ENCODE measurements at regions not wholly inside any gene's neighbourhood (a gene's known extent, or its start where the extent isn't known, plus 50 kb on each side); places are given as distances from the start of the nearest gene placed in this dataset.

DNA sequence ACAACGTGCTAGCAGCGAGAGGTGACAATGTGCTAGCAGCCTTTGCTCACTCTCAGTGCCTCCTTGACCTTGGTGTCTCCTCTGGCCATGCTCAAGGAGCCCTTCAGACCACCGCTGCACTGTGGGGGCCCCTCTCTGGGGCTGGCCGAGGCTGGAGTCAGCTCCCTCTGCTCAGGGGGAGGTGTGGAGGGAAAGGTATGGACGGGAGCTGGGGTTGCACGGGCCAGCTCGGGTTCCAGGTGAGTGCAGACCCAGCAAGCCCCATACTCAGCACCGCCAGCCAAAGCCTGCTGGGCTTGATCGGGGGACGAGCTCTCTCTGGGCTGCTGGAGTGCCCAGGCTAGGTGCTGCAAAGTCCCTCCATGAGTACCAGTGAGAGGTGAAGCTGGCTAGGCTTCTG is 180.2 kb downstream of the TRIM36 start:
- no peaks in the 10 kb centered on the region for H3K9me3 ChIP-seq
- H3K36me3 ChIP-seq = no peaks in the 10 kb centered on the region
- intact Hi-C loops (cut with DNase I) = no loop called here
- no peaks in the 10 kb centered on the region for H3K27me3 ChIP-seq
- TF ChIP-seq POLR2A (IDR thresholded peaks at IDR 0.05; ENCODE audit: low read depth) (no peak), EP300 (IDR thresholded peaks at IDR 0.05) (no peak), POLR2AphosphoS5 (IDR thresholded peaks at IDR 0.05) (no peak)
- TF ChIP-seq, protein P1, sequence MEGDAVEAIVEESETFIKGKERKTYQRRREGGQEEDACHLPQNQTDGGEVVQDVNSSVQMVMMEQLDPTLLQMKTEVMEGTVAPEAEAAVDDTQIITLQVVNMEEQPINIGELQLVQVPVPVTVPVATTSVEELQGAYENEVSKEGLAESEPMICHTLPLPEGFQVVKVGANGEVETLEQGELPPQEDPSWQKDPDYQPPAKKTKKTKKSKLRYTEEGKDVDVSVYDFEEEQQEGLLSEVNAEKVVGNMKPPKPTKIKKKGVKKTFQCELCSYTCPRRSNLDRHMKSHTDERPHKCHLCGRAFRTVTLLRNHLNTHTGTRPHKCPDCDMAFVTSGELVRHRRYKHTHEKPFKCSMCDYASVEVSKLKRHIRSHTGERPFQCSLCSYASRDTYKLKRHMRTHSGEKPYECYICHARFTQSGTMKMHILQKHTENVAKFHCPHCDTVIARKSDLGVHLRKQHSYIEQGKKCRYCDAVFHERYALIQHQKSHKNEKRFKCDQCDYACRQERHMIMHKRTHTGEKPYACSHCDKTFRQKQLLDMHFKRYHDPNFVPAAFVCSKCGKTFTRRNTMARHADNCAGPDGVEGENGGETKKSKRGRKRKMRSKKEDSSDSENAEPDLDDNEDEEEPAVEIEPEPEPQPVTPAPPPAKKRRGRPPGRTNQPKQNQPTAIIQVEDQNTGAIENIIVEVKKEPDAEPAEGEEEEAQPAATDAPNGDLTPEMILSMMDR (IDR thresholded peaks at IDR 0.05) = no peak
- no peak overlapping the region for H3K27ac ChIP-seq (replicated peaks in 1 of 4)
- no peak overlapping the region for H3K4me3 ChIP-seq
- no peak for DNase-seq (ENCODE audit: extremely low spot score)
- whole genome bisulfite sequencing = 81% methylated on average over 4 of the region's 10 CpGs
- no peaks in the 10 kb centered on the region for H3K4me1 ChIP-seq

DNA sequence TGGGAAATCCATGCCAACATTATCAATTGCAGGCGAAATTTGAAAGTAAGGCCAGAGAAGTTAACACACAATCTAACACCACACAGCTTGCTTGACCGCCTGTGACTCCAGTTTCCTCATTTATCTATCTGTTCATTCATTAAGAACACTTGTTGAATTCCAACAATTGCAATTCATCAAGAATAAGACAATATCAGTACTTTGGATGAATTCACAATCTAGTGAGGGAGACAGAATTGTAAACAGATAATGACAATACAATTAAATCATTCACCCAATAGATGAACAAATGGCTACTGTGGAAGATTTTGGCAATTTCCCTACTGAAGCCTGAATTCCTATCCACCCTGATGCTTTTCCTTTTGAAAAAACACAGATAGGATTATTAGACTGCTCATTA is 181.6 kb downstream of the TRIM36 start:
- Histone ChIP-seq H3K36me3 (no peaks in the 10 kb centered on the region), H3K27ac (replicated peaks in 1 of 4) (no peak overlapping the region), H3K4me3 (no peak overlapping the region), H3K4me1 (no peaks in the 10 kb centered on the region), H3K9me3 (no peaks in the 10 kb centered on the region), H3K27me3 (no peaks in the 10 kb centered on the region)
- intact Hi-C loops (cut with DNase I) = no loop called here
- TF ChIP-seq EP300 (IDR thresholded peaks at IDR 0.05) (no peak), POLR2A (IDR thresholded peaks at IDR 0.05; ENCODE audit: low read depth) (no peak), POLR2AphosphoS5 (IDR thresholded peaks at IDR 0.05) (no peak)
- TF ChIP-seq, protein P1 (IDR thresholded peaks at IDR 0.05) = no peak
- no peak for DNase-seq (ENCODE audit: extremely low spot score)
- whole genome bisulfite sequencing = 77% methylated on average over 2 of the region's 2 CpGs

DNA sequence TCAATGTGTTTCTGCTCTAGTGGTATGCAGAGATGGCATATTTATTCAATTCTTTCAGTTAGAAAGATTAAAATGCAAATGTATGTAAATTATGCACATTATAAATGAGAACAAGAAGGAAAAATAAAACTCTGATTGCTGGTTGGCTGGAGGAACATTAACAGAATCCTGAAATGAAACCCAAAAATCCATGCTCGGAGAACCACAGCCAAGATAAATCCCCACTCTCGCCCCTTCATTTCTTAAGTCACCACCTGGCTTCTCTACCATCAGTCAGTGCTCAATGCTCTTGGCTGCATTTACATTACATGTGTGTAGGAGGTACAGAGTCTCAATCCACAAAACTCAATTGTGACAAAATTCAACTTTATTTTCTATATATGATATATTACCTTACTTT is 184.9 kb downstream of the TRIM36 start:
- no peak for DNase-seq (ENCODE audit: extremely low spot score)
- TF ChIP-seq, protein P1 (IDR thresholded peaks at IDR 0.05) = no peak
- no peak for TF ChIP-seq POLR2A (IDR thresholded peaks at IDR 0.05; ENCODE audit: low read depth)
- no peak for TF ChIP-seq EP300 (IDR thresholded peaks at IDR 0.05)
- no peak for TF ChIP-seq POLR2AphosphoS5 (IDR thresholded peaks at IDR 0.05)
- Histone ChIP-seq H3K4me1 (no peaks in the 10 kb centered on the region), H3K36me3 (no peaks in the 10 kb centered on the region), H3K27ac (replicated peaks in 1 of 4) (no peak overlapping the region), H3K9me3 (no peaks in the 10 kb centered on the region), H3K4me3 (no peak overlapping the region), H3K27me3 (no peaks in the 10 kb centered on the region)
- intact Hi-C loops (cut with DNase I) = no loop called here
- WGBS = 80% methylated on average over 2 of the region's 2 CpGs

DNA sequence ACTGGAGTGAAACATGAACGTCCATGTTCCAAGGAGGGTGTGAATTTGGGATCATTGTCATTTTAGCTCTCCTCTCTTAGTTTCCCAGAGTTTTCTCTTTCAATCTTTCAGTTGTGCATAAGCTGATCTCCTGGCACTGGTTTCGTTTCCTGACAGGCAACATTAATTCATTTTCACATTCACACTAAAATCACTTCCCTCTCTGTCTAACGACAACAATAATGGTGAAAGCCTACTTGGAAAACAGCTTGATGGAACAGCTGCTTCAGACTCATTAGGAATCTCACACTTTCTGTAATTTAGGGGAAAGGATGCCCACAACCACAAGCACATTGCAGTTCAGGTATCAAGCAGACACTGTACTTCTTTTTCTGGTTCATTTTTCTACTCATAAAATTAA is 188.6 kb downstream of the TRIM36 start:
- intact Hi-C loops (cut with DNase I) = no loop called here
- no peaks in the 10 kb centered on the region for H3K9me3 ChIP-seq
- no peaks in the 10 kb centered on the region for H3K27me3 ChIP-seq
- H3K4me1 ChIP-seq = no peaks in the 10 kb centered on the region
- no peak for TF ChIP-seq POLR2AphosphoS5 (IDR thresholded peaks at IDR 0.05)
- no peaks in the 10 kb centered on the region for H3K36me3 ChIP-seq
- H3K27ac ChIP-seq (replicated peaks in 1 of 4) = no peak overlapping the region
- H3K4me3 ChIP-seq = no peak overlapping the region
- DNase-seq (ENCODE audit: extremely low spot score) = no peak
- WGBS = 66% methylated on average over 3 of the region's 3 CpGs

DNA sequence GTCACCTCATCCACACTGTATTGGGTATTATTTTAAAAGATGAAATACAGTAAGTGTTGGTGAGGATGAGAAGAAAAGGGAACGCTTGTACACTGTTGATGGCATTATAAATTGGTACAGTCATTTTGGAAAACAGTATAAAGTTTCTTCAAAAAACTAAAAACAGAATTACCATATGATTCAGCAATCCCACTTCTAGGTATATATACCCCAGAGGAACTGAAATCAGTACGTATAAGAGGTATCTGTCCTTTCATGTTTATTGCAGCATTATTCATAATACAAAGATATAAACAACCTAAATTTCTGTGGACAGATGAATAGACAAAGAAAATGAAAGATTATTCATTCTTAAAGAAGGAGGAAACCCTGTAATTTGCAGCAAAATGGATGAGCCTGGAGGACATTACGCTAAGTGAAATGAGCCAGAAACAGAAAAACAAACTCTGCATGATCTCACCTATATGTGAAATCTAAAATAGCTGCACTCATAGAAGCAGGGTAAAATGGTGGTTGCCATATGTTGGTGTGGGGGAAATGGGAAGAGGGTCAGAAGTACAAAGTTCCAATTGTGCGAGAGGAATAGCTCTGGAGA is 191.6 kb downstream of the TRIM36 start:
- H3K27ac ChIP-seq (replicated peaks in 1 of 4) = no peak overlapping the region
- H3K9me3 ChIP-seq = no peaks in the 10 kb centered on the region
- no peaks in the 10 kb centered on the region for H3K4me1 ChIP-seq
- H3K4me3 ChIP-seq = no peak overlapping the region
- intact Hi-C loops (cut with DNase I) = no loop called here
- DNase-seq (ENCODE audit: extremely low spot score) = no peak
- no peak for TF ChIP-seq EP300 (IDR thresholded peaks at IDR 0.05)
- TF ChIP-seq POLR2AphosphoS5 (IDR thresholded peaks at IDR 0.05) = no peak
- TF ChIP-seq, protein P1 (IDR thresholded peaks at IDR 0.05) = no peak
- no peak for TF ChIP-seq POLR2A (IDR thresholded peaks at IDR 0.05; ENCODE audit: low read depth)
- no peaks in the 10 kb centered on the region for H3K27me3 ChIP-seq
- 85% methylated on average over 4 of the region's 4 CpGs for WGBS
- H3K36me3 ChIP-seq = no peaks in the 10 kb centered on the region

Data from esophagus muscularis mucosa (tissue), 4 donors.